ENCODE measurements at regions not wholly inside any gene's neighbourhood (a gene's known extent, or its start where the extent isn't known, plus 50 kb on each side); places are given as distances from the start of the nearest gene placed in this dataset.

DNA sequence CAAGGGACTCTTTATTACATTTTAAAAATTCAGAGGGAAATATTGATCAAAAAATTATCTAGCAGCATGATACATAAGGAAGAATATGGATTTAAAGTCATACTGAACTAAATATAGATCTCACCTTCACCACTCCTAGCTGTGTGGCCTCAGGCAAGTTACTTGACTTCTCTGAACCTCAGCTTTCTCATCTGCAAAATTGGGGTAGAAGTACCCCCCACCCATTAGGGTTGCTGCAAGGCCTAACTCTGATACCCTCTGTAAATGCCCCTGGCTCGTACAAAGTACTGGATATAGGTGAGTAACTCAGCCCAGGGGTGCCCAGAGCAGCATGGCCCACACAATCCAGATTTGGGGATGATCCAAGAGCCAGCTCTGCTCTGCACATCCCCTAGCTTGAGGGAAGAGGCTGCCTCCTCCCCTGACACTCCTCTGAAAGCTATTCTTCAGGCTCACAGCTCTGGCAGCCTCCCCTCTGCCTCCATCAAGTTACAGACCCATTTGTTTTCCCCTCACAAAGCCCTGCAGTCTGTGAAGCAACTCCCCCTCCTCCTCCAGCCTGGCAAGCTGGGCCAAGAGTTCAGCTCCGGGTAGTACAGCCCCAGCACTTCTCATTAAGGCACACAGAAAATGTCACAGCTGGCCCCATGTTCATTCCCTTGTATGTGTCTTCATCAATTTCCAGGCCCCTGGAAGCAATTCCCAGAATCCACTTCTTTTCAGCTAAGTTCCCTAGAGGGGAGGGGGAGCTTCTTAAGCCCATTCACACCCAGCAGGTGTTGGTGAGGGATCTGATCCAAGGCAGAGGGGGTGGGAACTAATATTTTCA lies 143.7 kb downstream of the PLPP3 start:
- SMC1A ChIA-PET (ENCODE audit: uncharacterized antibody, unreplicated experiment) = interaction anchor here (1.0 to 1.8 kb wide), 5 partner anchors 15 to 150 kb away, joined by 3 to 5 read pairs (median 4); no protein-coding TSS in a partner anchor
- BruUV-seq (replicated peaks) = no TSS peak

More for the DNA sequence above, 143.7 kb downstream of the PLPP3 start:
- TF ChIP-seq BHLHE40 (IDR thresholded peaks at IDR 0.05; ENCODE audit: borderline replicate concordance in 1 of 2, low read depth in 2 of 2, low read length in 1 of 2) = no peak
- no peak for TF ChIP-seq DPF2 (IDR thresholded peaks at IDR 0.05)
- TF ChIP-seq POU2F2 (IDR thresholded peaks at IDR 0.05; ENCODE audit: borderline replicate concordance, low read depth, low read length) = no peak
- TF ChIP-seq KAT2A (conservative IDR thresholded peaks at IDR 0.05; ENCODE audit: control insufficient read depth, low read depth, low read length) = no peak
- TF ChIP-seq, protein P1, sequence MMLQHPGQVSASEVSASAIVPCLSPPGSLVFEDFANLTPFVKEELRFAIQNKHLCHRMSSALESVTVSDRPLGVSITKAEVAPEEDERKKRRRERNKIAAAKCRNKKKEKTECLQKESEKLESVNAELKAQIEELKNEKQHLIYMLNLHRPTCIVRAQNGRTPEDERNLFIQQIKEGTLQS (IDR thresholded peaks at IDR 0.05; ENCODE audit: borderline replicate concordance, extremely low read depth, low read depth, low read length) = no peak
- TF ChIP-seq, protein P2, sequence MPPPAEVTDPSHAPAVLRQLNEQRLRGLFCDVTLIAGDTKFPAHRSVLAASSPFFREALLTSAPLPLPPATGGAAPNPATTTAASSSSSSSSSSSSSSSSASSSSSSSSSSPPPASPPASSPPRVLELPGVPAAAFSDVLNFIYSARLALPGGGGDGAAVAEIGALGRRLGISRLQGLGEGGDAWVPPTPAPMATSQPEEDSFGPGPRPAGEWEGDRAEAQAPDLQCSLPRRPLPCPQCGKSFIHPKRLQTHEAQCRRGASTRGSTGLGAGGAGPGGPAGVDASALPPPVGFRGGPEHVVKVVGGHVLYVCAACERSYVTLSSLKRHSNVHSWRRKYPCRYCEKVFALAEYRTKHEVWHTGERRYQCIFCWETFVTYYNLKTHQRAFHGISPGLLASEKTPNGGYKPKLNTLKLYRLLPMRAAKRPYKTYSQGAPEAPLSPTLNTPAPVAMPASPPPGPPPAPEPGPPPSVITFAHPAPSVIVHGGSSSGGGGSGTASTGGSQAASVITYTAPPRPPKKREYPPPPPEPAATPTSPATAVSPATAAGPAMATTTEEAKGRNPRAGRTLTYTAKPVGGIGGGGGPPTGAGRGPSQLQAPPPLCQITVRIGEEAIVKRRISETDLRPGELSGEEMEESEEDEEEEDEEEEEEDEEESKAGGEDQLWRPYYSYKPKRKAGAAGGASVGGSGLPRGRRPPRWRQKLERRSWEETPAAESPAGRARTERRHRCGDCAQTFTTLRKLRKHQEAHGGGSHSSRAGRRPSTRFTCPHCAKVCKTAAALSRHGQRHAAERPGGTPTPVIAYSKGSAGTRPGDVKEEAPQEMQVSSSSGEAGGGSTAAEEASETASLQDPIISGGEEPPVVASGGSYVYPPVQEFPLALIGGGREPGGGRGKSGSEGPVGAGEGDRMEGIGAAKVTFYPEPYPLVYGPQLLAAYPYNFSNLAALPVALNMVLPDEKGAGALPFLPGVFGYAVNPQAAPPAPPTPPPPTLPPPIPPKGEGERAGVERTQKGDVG (CRISPR knock-in tag; IDR thresholded peaks at IDR 0.05) = no peak
- TF ChIP-seq FOXM1 (IDR thresholded peaks at IDR 0.05; ENCODE audit: low read depth, low read length) = no peak
- TF ChIP-seq HDAC2 (IDR thresholded peaks at IDR 0.05) = no peak
- no peak for TF ChIP-seq RAD51 (IDR thresholded peaks at IDR 0.05)
- no peak for TF ChIP-seq SREBF1 (IDR thresholded peaks at IDR 0.05; ENCODE audit: low read length)
- no peak for TF ChIP-seq YBX1 (IDR thresholded peaks at IDR 0.05)
- TF ChIP-seq KDM1A (IDR thresholded peaks at IDR 0.05; ENCODE audit: borderline replicate concordance) = no peak
- no peak for TF ChIP-seq CBX5 (IDR thresholded peaks at IDR 0.05; ENCODE audit: low read depth)
- TF ChIP-seq, protein P3, sequence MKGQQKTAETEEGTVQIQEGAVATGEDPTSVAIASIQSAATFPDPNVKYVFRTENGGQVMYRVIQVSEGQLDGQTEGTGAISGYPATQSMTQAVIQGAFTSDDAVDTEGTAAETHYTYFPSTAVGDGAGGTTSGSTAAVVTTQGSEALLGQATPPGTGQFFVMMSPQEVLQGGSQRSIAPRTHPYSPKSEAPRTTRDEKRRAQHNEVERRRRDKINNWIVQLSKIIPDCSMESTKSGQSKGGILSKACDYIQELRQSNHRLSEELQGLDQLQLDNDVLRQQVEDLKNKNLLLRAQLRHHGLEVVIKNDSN (IDR thresholded peaks at IDR 0.05; ENCODE audit: borderline replicate concordance, extremely low read length, insufficient read depth, low read depth, low read length) = no peak
- TF ChIP-seq POLR2A (IDR thresholded peaks at IDR 0.05; ENCODE audit: low read depth, low read length) = no peak
- no peak overlapping the region for H3K4me2 ChIP-seq (ENCODE audit: control insufficient read depth, insufficient read depth)
- FAIRE-seq = no peak
- H3K4me1 ChIP-seq (ENCODE audit: control insufficient read depth, insufficient read depth, low read length) = no peaks in the 10 kb centered on the region; the same call in 1 of the 2 replicates
- no peak overlapping the region for H3K9ac ChIP-seq (ENCODE audit: control insufficient read depth, insufficient read depth, low read length)
- no peak overlapping the region for H3K4me3 ChIP-seq
- WGBS (ENCODE audit: insufficient coverage, insufficient replicate concordance, low lambda C conversion rate, missing lambda C conversion rate) = 3% methylated on average over 2 of the region's 2 CpGs
- H4K20me1 ChIP-seq (ENCODE audit: control insufficient read depth, insufficient read depth) = no peaks in the 10 kb centered on the region
- H3K36me3 ChIP-seq (ENCODE audit: control insufficient read depth in 2 of 2, insufficient read depth in 2 of 2, low read length in 1 of 2) = no peaks in the 10 kb centered on the region
- ATAC-seq = no peak
- intact Hi-C loops (cut with micrococcal nuclease; ENCODE audit: unreplicated experiment) (no loop called here), in situ Hi-C loops (cut with MboI) (no loop called here)
- H3K27ac ChIP-seq (ENCODE audit: control insufficient read depth, insufficient read depth) = no peak overlapping the region
- H3K27me3 ChIP-seq (replicated peaks in 1 of 2; ENCODE audit: control insufficient read depth in 2 of 2, insufficient read depth in 2 of 2, low read length in 1 of 2) = no peaks in the 10 kb centered on the region
- no peaks in the 10 kb centered on the region for H3K9me3 ChIP-seq (replicated peaks; ENCODE audit: control insufficient read depth, insufficient read depth, low read length)
- DNase-seq (ENCODE audit: low read depth, low spot score) = no peak
- POLR2A ChIA-PET = interaction anchor here (0.6 to 1.5 kb wide), 3 partner anchors 11 to 34 kb away, joined by 3 to 4 read pairs (median 3); no protein-coding TSS in a partner anchor
- no peaks in the 10 kb centered on the region for H3K79me2 ChIP-seq (ENCODE audit: control insufficient read depth, insufficient read depth, low read length)
- H2AFZ ChIP-seq (ENCODE audit: control insufficient read depth, low read depth, low read length) = no peak overlapping the region
- CTCF ChIA-PET = interaction anchor here (0.9 to 2.7 kb wide), 3 partner anchors 35 to 142 kb away, joined by 3 to 8 read pairs (median 3); no protein-coding TSS in a partner anchor
- RAD21 ChIA-PET (ENCODE audit: unreplicated experiment) = interaction anchor here (0.6 to 1.6 kb wide), 2 partner anchors 19 to 140 kb away, joined by 3 to 4 read pairs; no protein-coding TSS in a partner anchor
